Medulla oblongata (tissue), 1 donor: ENCODE measurements at regions not wholly inside any gene's neighbourhood (a gene's known extent, or its start where the extent isn't known, plus 50 kb on each side); places are given as distances from the start of the nearest gene placed in this dataset.
"Not testable (repeated sequence)": the region's sequence is repeated elsewhere in the genome, so short reads cannot be mapped to it uniquely, and the experiment has no call there.

Experiments
- DNase-seq: peaks from one replicate; pipeline ENCODE4 v3.0.0-alpha.2; 2015; ENCODE audit errors: extremely low spot score

DNA sequence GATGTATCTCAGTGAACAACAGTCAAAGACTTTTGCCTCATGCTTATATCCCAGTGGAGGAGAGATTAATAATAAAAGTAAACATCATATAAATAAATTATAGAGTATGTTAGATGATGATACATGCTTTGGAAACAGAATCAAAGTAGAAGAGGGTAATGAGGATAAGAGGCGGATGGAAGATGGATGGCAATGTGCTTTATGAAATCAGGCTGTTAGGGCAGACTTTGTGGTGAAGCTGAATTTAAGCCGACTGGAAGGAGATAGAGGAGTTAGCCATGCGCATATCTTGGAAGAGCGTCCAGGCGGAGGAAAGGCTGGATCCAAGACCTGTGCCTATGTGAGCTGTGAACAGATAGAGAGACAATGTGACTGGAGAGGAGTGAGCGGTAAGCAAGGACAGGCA is 74.9 kb upstream of the GUCY1A1 start:
- no peak for DNase-seq

DNA sequence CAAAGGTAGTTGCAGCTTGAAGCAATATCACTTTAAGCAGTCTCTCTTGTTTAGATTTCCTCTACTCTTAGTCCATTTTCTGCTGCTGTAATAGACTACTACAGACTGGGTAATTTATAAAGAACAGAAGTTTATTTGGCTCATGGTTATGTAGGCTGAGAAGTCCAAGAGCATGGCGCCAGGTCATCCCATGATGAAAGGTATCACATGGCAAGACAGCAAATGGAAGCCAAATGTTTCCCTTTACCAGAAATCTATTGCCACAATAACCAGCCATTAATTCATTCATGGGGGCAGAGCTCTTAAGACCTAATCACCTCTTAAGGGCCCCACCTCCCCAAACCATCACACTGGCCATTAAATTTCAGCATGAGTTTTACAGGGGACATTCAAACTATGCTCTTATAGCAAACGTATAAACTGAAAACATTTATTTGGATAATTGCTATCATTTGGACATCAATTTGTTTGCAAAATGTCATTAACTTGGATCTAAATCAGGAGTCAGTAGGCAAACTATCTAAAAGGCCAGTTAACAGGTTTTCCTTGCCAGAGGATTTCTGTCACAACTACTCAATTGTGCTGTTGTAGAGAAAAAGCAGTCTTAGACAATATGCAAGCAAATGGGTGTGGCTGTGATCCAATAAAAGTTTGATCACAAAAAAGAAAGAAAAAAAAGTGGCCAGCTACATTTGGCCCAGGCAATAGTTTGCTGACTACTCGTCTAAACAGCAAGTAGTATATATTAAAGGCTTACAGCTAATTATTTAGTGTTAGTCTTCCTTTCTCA is 75.7 kb upstream of the GUCY1A1 start:
- peak; percentile 31 for DNase-seq

DNA sequence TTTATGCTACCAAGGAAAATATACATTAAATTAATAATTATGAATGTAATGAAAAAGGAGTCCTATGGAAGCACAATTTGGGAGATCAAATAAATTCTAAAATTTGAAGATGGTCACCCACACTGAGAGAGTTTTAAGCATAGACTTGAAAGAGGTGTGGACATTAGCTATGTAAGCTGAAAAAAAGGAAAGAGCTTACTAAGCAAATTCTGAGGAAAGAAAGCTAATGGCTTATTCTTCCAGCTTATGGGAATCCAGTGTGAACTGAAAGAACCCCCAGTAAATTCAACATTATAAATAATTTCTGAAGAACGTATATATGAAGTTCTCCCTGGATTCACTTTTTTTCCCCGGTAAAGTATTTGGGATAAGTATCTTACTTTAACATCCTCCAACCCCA is 78.2 kb upstream of the GUCY1A1 start:
- DNase-seq: no peak

DNA sequence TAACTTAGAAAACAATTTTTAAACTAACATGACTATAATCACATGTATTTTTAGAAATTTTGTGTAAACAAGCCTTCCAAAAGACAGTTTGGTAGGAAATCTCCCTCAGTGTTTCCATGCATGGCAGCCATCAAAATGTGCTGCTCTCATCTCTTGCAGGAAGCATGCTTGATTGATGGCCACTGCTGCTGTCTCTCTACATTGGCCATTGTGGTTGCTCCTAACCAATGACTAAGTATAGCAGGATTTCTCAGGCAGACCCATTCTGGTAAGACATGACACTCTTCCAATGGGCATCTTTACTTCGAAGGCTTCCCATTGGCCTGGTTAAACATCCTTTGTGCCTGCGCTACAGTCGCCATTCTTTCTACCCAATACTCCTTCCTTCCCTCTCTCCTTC is 78.9 kb upstream of the GUCY1A1 start:
- DNase-seq: no peak

DNA sequence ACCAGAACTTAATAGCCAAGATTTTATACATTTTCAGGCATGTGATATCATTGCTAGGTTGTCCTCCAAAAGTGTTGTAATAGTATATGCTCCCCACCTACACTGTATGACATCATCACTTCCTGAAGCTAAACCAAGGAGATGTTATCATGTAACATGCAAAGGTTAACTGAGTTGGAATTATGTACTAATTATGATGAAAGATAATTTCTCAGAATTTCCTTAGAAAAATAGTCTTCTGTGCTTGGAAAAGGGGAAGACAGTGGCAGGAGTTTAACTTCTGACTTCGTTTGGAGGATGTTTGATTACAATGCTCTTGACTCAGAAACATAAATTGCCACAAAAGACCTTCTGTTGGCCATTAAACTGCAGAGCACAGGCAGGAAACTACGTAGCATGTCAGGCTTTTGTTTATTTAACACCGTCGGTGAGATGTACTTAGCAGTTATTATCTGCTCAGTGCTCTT is 83.6 kb upstream of the GUCY1A1 start:
- no peak for DNase-seq

DNA sequence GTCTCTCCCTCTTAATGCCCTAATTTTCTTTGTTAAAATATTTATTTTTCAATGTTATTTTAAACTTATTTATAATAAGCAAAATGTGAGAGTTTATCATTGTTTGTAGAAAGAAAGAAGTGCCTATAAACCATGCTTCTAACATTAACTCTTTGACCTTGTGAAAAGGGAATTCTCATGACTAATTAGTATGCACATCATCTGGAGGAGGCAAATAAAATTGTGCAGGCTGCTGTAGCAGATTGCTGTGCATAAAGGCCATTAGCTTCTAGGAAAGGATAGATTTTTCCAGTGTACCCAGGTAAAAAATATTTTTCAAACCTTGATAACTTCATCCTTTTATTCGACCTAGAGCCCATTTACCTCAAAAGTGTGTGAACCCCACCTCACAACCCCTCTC is 84.6 kb upstream of the GUCY1A1 start:
- no peak for DNase-seq

DNA sequence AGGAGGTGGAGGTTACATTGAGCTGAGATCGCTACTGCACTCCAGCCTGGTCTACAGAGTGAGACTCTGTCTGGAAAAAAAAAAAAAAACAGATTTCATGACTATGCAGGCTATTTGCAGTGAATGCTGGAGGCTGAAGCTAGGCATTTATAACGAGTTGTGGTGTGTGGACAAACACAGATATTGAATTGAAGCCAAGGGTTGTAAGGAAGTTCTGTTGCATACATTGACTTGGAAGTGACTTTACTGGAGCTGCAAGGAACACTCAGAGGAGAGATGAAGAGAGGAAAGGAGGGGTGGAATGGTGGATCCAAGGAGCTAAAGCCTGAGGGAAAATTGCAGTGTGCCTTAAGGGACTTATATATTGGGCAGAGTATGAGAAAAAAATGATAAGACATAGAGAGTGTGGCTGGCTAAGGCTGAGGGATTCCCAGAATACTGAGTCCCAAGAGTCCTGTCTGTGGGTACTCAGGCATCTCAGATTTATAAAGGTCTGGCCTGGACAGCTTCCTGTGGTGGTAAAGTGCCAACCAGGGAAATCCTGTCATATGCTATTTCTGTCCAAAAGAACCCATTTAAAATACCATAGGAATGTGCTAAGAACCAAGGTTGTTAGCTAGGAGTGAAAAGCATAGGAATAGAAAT is 87.8 kb upstream of the GUCY1A1 start:
- no peak for DNase-seq

DNA sequence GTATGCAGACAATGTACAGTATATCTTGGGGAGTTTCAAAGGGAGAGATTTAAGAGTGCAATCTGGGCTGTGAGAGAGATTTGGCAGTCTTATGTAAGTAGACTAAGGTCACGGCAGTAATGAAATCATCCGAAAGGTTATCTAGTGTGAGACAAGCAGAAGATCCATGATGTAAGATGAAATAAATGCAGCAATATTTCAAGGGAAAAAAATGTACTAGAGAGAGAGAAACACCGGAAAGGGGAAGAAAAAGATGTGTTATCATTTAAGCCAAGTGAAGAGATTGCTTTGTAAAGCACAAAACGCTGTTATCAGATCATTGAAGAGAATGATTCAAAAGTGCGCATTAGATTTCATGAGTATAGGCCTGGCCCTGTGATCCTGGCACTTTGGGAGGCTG is 88.4 kb upstream of the GUCY1A1 start:
- DNase-seq: no peak

DNA sequence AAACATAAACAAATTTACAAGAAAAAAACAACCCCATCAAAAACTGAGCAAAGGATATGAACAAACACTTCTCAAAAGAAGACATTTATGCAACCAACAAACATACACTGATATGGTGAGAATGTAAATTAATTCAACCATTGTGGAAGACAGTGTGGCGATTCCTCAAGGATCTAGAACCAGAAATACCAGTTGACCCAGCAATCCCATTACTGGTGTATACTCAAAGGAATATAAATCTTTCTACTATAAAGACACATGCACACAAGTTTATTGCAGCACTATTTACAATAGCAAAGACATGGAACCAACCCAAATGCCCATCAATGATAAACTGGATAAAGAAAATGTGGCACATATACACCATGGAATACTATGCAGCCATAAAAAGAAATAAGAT is 92.3 kb upstream of the GUCY1A1 start:
- DNase-seq: not testable (repeated sequence)

DNA sequence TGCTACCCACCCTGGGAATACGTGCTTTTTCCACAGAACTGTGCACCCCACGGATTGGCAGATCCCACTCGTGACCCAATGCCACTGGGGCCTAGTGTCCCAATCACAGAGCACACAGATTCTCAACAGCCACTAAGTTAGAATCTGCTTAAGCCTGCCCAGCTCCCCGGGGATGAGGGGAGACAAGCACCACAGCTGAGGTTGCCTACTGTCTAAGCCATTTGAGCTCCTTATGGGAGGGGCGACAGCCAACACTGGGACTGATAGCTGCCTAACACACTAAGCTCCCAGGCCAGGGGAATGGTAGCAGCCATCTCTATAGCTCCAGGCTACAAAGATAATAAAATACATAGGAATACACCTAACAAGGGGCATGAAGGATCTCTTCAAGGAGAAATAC is 93.5 kb upstream of the GUCY1A1 start:
- no peak for DNase-seq

DNA sequence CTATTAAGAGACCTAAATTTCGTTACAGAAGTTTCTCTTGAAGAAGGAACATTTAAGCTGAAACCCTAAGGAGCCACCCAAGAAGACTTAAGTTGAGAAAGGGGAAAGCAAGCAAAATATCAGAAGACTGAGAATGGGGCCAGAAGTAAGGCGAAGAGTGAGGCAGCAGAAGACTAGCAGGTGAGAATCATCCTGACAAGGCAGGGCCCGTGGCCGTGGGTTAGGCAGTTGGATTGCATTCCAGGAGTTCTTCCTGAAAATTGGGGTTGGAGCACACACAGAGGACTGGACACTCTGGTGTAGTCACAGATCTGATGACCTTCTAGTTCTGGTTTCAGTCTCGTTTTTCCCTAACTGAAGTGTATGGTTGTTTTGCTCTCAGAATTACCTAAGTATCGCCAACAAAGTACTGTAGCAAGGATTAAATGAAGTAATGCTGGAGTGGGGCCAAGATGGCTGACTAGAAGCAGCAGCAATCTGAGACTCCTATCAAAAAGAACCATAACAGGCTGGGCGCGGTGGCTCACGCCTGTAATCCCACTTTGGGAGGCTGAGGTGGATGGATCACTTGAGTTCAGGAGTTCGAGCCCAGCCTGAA is 94.4 kb upstream of the GUCY1A1 start:
- DNase-seq: no peak

DNA sequence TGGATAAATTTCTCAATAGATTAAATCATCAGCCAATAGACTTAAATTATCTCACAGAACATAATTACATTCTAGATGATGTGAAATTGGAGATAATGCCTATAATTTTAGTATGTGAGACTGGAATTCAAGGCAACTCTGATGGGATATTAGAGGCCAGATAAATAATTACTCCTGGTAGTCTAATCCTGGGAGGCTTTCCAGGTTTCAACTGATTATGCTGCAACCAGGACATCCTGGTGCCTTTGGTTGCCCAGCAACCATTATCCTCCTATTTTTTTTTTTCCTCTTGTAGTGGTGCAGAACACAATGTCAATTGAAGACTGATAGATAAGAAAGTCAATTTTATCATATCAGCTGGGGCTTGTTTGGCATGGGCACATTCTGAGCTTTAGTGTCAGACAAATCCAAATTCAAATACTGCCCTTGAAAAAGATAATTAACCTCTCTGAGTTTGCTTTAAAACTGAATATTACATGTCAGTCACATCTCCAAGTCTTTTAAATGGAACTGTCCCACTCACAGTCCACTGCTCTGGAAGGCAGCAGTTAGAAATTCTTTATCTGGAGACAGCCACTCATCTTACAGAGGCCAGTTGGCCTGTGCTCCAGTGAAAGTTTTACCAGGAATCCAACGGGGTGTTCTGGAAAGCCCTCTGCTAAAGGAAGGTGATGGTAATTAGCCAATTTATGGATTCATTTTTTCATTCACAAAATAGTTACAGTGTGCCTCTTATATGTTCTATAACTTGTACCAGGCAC is 95.3 kb upstream of the GUCY1A1 start:
- no peak for DNase-seq

DNA sequence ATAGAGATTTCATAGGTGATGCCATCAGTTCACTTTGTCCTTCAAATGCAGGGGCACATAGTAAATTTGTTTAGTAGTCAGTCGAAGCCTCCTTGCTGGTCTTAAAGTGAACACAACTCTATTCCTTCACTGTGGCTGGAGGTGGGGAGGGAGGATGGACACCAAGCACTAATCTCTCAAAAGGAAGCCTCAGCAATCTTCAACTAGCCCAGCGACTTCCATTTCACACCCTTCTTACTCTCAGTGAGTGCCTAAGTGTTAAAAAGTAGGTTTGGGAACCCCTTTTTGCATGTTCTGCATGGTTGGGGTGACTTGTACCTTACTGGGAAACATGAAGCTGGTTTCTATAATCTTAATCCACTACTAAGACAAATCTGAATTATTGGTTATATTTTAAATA is 96.0 kb upstream of the GUCY1A1 start:
- DNase-seq: no peak

DNA sequence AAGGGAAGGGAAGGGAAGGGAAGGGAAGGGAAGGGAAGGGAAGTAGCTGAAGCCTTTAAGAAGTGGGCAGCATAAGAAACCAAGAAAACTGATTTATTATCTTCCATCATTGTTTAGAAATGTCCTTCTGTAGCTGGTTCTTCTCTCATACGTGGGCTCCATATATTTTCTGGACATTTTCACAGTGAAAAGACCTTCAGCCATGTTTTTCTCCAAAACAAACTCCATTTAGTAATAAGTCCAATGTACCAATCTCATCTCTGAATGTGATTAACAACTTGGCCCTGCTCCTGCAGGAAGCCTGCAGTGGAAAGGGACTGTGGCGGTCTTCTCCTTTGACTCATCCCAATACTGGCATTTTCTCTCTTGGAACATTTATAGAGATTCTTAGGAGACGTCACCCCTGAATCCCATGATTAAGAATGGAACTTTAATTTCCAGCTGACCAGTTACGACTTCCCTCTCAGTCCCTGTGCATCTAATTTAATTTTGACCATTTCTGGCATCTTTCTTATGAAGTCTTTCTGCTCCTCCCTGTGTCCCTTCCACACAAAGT is 96.6 kb upstream of the GUCY1A1 start:
- DNase-seq: no peak

DNA sequence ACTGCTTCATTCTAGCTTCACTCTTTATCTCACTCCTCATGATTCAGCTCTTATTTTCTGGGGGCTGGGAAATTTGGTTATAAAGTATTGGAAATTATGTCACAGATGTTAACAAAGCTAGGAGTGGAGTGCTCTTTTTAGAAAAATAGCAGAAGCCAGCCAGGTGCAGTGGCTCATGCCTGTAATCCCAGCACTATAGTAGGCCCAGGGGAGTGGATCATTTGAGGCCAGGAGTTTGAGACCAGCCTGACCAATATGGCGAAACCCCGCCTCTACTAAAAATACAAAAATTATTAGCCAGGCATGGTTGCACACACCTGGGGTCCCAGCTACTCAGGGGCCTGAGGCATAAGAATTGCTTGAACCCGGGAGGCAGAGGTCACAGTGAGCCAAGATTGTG is 97.2 kb upstream of the GUCY1A1 start:
- no peak for DNase-seq

DNA sequence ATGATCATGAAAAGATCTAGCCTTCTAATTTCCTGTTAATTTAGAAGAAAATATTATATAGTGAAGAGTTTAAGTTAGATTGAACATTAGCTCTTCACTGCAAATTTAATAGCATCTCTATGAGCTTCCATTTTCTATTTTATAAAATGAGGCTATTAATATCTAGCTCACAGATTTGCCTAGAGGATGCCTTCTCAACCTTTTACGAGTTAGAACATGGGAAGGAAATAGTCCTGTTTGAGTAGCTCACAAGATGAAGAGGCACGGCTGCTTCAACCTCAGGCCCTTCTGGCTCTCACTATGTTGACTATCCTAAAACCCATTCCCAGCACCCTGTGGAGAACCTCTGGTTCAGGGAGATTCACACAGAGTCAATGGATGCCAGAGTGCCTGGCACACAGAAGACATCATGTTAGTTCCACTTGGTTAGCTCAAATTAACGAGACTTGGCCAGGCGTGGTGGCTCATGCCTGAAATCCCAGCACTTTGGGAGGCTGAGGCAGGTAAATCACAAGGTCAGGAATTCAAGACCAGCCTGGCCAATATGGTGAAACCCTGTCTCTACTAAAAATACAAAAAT is 97.9 kb upstream of the GUCY1A1 start:
- DNase-seq: no peak

DNA sequence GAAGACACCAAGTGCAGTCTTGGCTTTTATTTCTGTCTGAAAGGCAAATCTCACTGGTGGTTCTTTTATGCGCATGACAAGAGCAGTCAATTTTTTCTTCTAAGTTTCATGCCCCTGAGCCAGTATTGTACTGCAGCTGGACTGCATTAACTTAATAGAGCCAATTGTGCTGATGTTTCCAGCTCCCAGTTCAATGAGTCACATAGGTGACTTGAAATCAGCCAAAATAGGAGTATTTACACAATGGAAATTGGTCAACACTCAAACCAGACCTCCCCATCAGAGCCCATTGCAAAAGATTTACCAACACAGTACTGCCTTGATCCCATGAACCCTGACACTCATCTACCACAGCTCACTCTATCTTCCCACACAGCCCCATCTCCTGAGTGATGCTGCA is 100.3 kb upstream of the GUCY1A1 start:
- no peak for DNase-seq

DNA sequence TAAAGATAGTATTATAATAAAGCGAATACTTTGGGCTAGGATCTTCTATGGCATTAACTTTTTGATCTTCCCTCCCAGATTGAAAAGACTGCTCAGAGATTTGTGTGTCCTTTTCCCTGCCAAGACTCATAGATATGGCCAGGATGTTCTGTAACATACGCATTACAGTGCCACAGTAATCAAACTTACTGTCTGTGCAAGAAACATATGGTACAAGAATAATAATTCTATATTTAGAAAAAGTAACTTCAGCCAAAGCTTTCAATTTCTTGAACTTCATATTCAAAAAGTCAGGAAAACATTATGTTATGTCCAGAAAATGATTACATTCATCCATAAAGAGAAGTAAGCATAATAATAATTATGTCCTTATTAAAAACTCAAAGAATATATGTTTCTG is 100.9 kb upstream of the GUCY1A1 start:
- DNase-seq: no peak

DNA sequence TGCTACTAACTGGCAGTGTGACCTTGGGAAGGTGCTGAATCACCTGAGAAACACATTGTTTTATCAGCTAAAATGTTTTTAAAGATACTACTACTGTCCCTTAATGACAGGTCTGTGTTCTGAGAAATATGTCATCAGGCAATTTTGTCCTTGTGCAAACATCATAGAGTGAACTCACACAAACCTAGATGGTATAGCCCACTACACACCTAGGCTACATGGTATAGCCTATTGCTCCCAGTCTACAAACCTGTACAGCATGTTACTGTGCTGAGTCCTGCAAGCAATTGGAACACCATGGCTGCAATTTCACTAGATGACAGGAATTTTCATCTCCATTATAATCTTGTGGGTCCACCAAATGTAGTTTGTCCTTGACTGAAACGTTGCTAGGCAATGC is 101.3 kb upstream of the GUCY1A1 start:
- no peak for DNase-seq

DNA sequence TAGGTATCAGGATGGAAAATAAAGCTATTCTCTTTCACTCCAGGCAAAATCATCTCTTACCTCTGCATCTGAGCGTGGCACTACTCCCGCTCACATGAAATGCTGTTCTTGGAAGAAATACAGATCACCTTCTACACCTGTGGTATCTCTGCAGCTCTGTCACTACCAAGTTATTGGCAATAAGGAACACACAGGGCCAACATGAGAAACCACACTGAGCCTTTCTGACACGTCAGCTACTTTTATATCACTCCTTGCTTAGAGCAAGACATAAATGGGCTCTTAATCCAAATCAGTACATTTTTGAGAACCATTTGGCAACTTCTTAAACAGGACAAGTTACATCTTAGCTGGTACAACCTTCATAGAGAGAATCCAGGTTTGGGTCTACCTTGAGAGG is 101.8 kb upstream of the GUCY1A1 start:
- no peak for DNase-seq

DNA sequence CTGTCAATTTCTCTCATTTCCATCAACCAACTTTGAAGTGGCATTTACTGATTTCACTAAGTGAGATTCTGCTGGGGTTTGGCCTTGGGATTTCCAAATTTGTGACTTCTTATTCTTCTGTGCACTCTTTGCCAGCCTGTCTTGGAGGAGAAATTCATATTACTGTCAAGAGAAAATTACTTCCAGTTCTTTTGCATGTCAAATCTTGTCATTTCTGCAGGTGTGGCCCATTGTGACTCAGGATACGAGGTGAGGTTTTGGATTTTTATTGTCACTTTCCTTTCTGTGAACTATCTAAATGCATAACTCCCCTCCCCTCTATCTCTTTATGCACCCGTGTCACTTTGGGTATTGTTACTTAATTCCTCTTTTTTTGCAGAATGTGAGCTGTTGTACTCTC is 102.6 kb upstream of the GUCY1A1 start:
- DNase-seq: no peak

DNA sequence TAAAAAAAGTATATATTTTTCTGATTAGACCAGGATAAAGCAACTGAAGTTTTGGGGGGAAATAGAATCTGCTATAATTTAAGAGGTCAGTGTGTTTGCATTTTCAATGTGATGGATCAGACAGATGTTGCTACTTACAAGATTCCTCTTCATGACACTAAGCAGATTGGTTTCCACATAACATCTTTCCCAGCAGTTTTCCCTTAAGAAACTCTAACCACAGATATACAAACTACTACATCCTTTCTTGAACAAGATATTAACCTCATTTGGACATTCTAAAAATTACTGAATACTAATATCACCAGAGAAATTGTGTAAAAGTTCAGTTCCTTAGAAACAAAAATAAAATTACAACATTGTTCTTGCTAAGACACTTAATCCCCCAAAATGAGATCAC is 106.7 kb upstream of the GUCY1A1 start:
- DNase-seq: no peak
